ENCODE measurements at regions not wholly inside any gene's neighbourhood (a gene's known extent, or its start where the extent isn't known, plus 50 kb on each side); places are given as distances from the start of the nearest gene placed in this dataset.

DNA sequence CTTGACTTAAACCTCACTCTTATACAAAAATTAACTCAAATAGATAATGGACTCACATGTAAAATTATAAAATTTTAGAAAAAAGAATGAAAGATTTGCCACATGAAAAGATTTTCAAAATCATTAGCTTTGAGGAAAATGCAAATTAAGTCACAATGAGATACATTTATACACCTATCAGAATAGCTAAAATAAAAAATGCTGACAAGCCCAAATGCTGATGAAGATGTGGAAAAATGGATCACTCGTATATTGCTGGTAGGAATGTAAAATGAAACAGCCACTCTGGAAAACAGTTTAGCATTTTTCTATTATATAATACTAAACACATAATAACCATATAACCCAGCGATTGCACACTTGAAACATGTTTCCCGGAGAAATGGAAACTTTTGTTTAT is 316.2 kb downstream of the ANKRD50 start:
- no peak for DNase-seq

DNA sequence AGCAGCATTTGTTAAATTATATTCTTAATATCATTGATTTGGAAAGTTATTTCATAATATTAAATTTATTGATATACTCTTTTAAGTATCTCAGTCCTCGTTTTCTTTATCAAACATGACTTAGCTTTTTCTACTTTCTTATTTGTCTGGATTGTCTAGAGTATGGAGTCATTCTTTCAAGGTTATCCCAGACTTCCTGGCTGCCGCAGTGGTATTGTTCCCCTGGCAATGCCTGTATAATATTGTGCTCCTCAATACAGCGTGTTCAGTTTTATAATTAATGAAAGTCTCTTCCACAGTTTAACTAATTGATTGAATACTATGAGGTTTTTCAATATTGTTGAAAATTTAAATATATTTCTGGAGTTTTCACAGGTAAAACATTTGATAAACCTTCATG is 310.9 kb downstream of the ANKRD50 start:
- DNase-seq: no peak

DNA sequence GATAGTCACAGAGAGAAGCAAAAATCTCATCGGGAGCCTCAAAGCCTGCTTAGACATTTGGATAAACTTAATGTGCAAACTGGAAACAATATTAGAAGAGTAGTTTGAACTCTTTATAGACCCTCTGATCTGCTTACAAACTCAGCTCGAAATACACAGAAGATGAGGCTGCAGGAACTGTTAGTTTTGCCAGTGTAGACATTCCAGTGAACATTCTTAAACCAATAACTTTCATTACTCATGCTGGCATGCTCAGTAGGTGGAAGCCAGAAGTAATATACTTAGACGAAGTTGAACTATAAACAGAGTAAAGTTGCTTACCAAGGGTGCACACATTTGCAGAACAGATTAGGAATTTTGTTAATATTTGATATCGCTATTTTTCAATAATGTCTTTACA is 303.5 kb downstream of the ANKRD50 start:
- DNase-seq: no peak

DNA sequence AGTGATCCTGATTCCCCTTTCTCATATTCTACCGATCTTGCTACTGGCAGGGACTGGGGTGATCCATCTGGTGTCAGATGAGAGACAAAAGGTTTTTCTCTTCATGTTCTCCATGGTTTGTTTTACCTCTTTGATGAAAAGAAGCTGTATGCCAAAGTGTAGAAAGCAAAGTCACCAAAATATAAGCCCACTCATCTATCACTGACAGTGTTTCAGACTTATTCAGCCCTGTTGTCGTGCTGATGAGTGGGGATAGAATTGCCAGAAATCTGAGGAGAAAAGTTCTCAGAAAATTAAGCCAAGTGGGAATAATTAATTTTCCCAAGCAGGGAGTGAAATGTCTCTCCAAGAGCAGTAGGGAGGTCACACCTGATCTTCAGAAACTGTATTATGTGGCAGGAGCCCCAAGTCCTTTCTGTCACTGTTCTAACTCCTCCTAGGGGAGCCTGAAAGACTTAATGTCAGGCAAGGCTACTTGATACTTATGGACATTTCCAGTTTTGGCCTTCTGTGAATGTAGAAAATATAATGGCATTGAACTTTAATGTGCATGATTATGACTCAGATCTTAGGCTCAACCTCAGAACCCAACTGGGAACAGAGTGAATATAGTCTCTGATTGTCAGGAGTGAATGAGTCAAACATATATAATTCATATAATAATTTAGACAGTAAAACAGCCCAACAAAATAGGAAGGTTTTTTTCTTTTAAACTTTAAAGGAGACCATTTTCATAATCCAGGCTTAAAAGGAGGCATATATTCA is 298.1 kb downstream of the ANKRD50 start:
- DNase-seq: no peak

DNA sequence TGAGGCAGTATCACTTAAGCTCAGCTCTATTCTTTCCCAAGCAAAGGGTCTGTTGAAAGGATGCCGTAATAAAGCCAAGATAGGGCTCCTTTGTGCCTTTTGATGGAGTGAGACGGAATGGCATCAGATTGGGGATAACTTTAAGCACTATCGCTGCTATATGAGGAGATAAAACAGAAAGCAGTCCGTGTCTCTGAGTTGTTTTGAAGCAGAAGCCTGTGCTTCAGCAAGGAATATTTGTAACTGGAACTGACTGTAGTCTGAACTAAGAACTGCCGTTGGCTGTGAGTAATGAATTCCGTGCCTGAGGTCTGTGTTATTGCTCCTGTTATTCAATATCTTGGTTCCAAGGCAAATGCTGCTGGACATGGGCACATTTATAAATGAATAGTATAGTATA is 297.4 kb downstream of the ANKRD50 start:
- DNase-seq: no peak

DNA sequence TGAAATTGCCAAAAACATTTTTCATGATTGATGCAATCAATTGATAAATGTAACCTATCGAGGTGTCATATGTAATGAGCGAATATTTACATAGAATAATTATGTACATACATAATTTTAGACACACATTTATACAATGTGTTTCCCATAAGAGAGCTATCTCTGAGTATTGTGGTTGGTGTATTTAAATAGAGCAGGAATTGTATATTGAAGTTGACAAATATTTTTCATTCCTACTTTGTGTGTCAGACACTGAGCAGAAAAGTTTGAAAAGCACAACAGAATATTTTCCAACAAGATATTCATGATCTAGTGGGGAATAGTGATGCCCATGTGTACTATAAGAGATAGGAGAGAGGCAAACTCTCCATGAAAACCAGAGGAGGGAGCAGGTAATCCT is 295.2 kb downstream of the ANKRD50 start:
- no peak for DNase-seq

DNA sequence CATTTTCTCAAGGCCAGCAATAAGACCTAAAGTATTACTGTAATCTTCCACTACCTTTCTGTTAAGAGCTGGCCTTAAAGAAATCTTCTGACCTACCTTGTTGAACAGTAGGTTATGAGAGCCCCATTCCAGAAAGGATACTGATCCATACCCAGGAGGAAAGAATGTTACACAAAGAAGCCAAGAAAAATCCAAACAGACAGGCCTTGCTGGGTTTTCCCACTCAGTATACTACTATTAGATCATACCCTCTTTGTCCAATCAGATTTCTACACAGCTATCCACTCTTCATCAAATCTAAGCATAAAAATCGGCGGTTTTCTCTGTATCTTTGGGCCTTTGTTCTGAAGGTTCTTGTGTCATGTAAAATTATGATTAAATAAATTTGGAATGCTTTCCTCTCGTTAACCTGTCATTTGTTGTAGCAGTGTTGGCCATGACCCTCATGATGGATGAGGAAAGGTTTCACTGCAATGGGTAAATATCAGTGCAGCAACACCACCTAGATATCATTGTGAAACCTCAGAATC is 292.3 kb downstream of the ANKRD50 start:
- DNase-seq: no peak

DNA sequence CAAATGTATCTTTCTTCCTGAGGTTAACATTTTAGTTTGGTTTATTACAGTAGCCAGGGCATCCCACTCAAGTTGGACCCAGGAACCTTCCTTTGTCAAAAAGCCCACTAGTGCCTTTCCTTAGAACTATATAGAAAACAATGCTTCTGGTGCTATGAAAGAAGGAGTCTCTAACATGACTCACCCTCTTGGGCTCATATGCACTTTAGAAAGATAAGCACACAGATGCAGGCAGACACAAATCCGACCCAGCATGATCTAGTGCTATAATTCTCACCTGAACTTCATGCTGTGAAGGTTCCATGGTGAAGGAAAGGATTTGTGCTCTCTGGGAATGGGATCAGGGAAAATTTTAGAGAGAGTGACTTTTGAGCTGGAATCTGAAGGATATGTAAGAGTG is 289.4 kb downstream of the ANKRD50 start:
- no peak for DNase-seq

DNA sequence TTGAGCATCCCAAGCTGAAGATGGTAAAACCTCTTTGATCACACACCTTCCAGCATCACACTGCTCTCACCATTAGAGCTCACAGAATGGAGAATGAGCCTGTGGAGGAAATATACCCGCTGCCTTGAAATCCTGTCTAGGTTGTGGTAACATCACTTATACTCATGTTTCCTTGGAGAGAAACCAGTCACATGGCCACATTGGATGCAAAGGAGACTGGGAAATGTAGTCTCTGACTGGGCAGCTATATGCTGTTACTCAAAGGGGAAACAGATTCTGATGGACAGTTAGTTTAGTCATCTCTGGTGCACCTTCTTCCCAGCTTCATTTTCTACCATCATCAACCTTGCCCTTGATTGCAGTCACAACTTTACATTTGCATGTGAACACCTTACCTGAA is 286.3 kb downstream of the ANKRD50 start:
- no peak for DNase-seq

DNA sequence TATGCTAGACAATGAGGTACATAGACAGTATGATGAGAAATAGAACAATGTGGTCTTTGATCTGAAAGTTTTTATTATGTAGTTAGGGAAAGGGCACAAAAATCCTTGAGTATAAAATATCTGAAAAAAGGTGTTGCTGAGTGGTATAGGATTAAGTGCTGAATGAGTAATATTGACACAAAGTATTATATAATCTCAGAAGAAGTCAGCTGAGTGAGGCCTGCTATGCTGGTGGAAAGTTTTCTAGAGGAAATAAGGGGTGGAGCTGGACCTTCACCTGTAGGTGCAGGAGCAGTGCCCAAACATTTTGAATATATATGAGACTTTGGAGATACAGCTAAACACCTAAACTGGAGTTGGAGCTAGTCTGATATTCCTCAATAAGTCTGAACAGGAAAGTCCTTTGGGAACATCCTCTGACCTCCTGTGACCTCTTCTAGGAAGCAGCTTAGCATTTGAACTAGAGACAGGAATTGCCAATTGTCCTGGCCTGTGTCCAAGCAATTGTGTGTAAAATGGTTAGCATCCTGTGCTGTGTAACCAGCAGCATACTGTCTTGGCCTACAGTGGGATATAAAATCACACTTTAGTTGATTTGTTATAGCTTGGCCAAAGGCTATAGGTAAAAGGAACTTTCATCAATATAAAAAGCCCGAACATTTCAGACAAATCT is 285.3 kb downstream of the ANKRD50 start:
- DNase-seq: no peak

DNA sequence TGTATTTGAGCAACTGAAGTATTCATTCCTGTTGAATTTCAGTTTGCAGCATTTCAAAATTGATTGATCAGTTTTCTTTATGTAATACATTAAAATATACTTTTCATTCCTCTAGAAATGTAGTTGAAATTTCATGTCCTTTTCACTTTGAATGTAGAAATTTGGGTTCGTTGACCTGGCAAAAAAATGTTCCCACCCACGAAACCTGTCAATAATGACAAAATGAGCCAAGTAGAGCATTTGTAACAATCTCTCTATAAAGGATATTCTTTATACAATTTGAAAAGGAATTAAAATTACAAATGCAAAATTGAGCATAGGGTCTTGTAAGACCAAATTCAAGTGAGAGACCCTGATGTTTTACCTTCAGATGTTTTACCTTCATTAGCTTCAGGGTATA is 283.9 kb downstream of the ANKRD50 start:
- no peak for DNase-seq

DNA sequence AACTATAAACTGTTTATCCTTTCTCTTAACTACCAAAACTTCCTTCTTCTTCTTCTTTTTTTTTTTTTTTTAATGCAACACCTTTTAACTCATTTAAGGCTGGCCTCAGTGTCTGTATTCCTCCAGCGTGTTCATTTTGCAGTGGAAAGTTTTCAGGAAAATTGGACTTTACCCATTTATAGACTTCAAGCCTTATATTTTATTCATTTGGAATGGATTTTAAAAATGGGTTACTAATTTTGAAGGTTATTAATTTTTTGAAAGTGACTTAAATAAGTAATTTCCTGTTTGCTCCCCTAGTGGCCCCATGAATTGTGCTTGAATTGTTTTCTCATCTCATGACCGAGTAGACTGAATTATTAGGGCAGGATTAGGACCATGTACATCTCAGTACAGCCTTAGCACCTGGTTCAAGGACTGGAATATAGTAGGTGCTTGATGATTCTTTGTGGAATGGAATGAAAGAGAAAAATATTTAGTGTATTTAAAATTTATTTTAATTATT is 282.7 kb downstream of the ANKRD50 start:
- DNase-seq: no peak

DNA sequence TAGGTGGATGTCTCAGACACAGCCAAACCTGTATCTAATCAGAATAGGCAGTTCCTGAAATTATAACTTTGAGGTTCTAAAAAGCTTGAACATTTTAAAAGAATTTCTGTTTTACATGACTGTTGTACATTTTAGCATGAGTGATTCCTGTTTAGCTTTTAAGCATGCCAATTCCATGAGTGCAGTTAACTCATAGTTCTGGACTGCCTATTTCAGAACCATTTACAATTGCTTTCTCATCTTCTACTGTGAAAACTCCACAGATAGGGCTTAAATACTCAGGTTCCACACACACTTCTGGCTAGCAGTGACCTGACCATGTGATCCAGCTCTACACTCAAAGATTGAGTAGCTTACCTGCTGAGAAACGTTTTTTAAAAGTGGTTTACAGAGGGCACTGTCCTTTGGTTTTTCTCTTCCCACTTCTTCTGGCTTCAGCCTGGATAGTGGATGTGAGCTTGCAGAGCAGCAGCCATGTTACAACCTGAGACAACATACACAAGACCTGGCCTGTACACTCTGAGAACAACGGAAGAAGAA is 280.8 kb downstream of the ANKRD50 start:
- no peak for DNase-seq

DNA sequence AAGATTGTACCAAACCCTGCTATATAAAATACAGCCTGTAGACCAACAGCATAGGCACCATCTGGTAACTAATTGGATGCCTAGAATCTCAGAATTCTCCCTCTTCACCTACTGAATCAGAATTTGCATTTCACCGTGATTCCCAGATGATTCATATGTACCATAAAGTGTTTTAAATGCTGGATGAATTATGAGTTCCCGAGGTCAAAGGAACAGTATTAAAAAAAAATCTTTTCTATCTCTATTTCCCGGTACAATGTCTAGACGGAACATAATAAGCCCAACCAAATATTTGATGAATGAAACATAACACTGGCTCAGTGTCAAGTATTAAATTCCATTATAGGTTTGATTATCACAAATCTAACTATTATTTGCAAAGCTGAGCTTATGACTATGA is 280.0 kb downstream of the ANKRD50 start:
- DNase-seq: no peak

DNA sequence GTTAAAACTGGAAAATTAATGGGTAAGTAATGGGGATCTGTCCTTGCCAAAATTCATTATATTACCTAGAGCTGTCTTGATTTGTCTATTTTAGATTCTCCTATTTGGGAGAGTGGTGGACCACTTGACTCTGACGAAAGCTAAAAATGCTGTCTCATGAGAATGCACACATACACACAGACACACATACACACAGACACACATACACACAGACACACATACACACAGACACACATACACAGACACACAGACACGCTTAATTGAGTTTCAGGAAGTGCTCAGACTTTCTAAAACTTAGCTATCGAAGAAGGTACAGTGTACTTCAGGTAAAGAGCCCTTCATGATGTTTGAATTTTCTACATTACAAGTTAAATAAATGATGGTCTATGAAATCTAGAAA is 279.5 kb downstream of the ANKRD50 start:
- DNase-seq: no peak

DNA sequence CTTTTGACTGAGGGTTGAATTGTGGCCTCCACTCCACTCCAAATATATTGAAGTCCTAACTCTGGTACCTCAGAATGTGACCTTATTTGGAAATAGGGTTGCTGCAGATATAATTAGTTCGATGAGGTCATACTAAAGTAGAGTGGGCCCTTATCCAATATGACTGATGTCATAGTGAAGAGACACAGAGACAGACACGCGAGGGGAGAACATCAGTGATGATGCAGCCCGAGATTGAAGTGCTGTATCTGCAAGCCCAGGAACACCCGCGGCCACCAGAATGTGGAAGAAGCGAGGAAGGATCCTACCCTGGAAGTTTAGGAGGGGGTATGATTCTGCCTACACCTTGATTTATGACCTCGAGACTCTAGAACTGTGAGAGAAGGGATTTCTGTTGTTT is 279.0 kb downstream of the ANKRD50 start:
- no peak for DNase-seq

DNA sequence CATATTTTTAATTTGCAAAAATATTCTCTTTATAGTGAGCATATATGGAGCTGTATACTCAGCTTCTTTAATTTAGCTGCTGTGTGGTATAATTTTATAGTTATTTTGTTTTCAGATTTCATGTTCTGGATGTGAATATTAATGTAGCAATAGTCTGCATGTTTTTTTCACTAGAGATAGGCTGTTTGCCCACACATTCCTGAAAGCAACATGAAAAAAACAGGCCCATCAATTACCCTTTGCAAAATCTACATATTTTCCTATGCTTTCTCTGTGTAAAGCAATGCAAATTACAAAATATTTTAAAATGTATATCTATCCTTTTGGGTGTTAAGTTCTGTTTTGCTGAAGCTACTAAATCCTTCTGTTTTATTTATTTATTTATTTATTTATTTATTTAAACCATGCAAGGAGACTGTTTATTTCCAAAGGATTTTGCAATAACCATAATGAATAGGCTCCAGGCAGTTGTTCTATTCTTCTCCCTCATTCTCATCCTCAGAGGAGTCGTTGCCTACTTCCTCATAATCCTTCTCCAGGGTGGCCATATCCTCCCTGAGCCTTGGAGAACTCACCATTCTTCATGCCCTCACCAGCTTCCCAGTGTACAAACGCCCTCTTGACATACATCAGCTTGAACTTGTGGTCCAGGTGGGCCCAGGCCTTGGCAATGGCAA is 277.1 kb downstream of the ANKRD50 start:
- DNase-seq: no peak

DNA sequence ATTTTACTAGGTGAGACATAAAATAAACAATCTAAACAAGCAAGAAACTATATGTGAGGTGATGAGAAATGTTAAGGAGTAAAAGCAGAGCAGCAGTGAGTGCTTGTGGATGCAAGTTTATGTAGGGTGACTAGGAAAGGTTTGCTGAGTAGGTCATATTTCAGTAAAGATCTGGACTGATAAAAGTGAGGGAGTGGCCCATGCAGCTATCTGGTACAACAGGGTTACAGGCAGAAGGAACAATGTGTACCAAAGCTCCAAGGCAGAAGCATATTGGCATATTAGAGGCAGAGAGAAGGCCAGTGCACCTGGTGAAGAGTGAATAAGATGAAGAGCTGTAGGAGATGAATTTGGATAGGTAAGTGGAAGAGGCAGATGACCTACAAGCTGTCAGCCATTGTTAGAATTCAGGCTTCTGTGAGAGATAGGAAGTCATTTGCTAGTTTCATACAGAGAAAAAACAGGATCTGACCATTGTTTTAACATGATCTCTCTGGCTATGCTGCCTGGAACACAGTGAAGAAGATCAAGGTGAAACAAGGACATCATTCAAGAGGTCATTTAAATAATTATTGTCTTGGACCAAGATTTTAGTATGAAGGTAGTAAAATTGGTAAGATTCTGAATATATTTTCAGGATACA is 274.6 kb downstream of the ANKRD50 start:
- DNase-seq: no peak

DNA sequence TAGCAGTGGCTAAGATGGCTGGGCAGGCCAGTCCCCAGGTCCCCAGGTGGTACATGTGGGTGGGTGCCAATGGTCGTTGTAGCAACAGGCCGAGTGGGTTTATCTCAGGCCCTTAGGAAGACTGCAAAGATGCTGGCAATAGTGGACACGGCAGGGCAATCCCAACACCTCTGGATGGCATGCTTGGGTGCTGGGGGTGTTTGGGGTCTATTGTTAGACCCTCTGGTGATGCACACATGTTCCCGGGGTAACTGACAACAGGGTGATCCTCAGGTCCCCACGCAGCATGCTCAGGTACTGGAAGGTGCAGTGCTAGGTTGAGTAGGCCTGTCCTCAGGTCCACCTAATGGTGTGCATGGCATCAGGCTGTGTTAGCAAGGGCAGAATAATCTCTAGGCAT is 267.5 kb downstream of the ANKRD50 start:
- DNase-seq: no peak

DNA sequence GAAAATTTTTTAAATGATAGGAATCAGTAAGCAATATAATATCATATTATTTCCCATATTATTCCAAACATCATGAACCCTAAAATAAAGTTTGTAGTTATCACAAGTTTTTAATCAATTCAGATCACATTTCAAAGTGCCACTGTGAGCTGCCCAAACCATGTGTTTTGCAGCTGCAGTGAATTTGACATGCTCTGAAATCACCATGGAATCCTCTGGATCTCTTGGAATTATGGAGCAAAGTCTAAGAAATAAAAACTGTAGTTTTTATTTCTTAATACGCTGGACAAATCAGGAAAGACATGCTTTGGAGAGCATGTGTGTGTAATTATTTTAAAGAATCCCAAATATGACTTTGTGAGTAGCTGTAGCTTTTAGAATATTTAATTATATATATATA is 262.7 kb downstream of the ANKRD50 start:
- no peak for DNase-seq

DNA sequence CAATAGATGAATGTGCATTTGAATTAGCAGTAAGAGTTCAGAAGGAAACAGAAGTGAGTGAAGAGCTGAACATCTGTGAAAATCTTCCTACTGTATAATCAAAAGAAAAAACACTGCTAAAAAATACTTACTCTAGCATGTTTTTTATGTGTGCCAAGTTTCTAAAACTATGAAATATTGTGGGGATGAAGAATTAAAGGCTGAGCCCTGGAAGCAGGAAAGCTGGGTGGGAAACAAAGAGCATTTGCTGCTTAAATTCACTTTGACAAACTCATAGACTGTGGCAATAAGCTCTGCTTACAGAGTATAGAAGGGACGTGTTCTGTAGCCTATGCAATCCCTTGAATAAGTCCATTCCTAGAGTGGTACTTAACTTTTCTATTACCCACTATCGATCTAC is 261.7 kb downstream of the ANKRD50 start:
- DNase-seq: no peak

DNA sequence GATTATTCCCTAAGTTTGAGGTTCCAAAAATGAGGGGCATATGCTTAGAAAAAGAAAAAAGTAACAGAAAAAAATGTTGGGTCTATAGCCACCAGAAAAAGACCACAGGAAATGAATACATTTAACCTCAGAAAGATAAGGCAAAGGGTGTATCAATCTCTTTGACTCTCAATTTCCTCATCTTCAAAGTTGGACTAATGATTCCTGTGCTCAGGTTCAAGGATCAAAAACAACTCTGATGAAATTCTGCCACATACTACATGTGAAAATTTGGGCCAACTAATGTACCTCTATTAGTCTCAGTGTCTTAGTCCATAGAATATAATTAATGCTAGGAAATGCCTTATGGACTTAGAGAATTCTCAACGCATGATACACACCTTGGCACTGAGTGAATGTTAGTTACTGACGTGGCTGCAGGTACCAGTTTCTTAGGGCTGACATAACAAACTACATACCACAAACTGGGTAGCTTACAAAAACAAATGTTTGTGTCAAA is 257.7 kb downstream of the ANKRD50 start:
- no peak for DNase-seq

DNA sequence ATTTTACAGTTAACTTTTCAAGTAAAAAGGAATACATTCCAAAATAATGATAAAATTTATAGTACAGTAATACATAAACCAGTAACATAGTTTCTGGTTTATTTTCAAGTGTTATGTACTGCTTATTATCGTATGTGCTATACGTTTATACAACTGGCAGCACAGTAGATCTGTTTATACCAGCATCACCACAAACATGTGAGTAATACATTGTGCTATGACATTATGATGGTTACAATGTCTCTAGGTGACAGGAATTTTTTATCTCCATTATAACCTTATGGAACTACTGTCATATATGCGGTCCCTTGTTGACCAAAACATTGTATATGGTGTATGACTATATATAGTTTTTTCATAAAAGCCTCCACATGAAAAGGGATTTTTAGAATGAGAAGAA is 256.9 kb downstream of the ANKRD50 start:
- DNase-seq: no peak
